GM13976 (cell line): ENCODE measurements at regions not wholly inside any gene's neighbourhood (a gene's known extent, or its start where the extent isn't known, plus 50 kb on each side); places are given as distances from the start of the nearest gene placed in this dataset.
A peak's percentile ranks its signal among the peaks of the same experiment; 100 is the strongest.
"Not testable (repeated sequence)": the region's sequence is repeated elsewhere in the genome, so short reads cannot be mapped to it uniquely, and the experiment has no call there.

Experiments used
- DNase-seq: peaks from one replicate; pipeline ENCODE4 v3.0.0; 2012; ENCODE audit warnings: low spot score
- CTCF ChIP-seq: IDR thresholded peaks from 2 replicates; pipeline ENCODE4 v1.5.1; 2012; ENCODE audit warnings: borderline replicate concordance, mild to moderate bottlenecking; ENCODE audit not compliant: insufficient read depth; ENCODE audit errors: extremely low read depth, missing control alignments, control extremely low read depth
- in situ Hi-C: fragments of 300-500 bp; cut with MboI; formaldehyde crosslinking; loops from one replicate; pipeline ENCODE4 v1.12.0; 2022; ENCODE audit warnings: low sequenced_read_pairs, mixed read lengths, inconsistent platforms; ENCODE audit not compliant: unreplicated experiment

- in situ Hi-C loops = not testable (repeated sequence)
- TF ChIP-seq CTCF = peak; percentile 92
Observed at GRCh38 chr14:106334428-106335109, 808.2 kb downstream of the TMEM121 start.

GRCh38 chr14:106335110-106335429, 808.7 kb downstream of the TMEM121 start:
- in situ Hi-C loops, DNase-seq: not testable (repeated sequence)

More at GRCh38 chr14:106334428-106335109, 808.2 kb downstream of the TMEM121 start:
- DNase-seq = not testable (repeated sequence)

- DNase-seq, in situ Hi-C loops: not testable (repeated sequence)
Observed at GRCh38 chr14:106338775-106339174, 812.4 kb downstream of the TMEM121 start.

- in situ Hi-C loops, DNase-seq: not testable (repeated sequence)
Observed at GRCh38 chr14:106340658-106341057, 814.3 kb downstream of the TMEM121 start.

GRCh38 chr14:106341161-106341560, 814.8 kb downstream of the TMEM121 start:
- in situ Hi-C loops = not testable (repeated sequence)

GRCh38 chr14:106343626-106344025, 817.2 kb downstream of the TMEM121 start:
- DNase-seq = no peak
- no peak for TF ChIP-seq CTCF
- in situ Hi-C loops = no loop called here

More at GRCh38 chr14:106341161-106341560, 814.8 kb downstream of the TMEM121 start:
- not testable (repeated sequence) for DNase-seq

- DNase-seq, in situ Hi-C loops: not testable (repeated sequence)
Observed at GRCh38 chr14:106344065-106344614, 817.8 kb downstream of the TMEM121 start.

GRCh38 chr14:106344791-106345479, 818.6 kb downstream of the TMEM121 start:
- in situ Hi-C loops, DNase-seq: not testable (repeated sequence)

GRCh38 chr14:106346084-106346483, 819.7 kb downstream of the TMEM121 start:
- in situ Hi-C loops = no loop called here
- no peak for DNase-seq
- no peak for TF ChIP-seq CTCF

GRCh38 chr14:106346534-106347290, 820.3 kb downstream of the TMEM121 start:
- in situ Hi-C loops = no loop called here
- no peak for TF ChIP-seq CTCF
- DNase-seq = no peak
